Activated naive CD4-positive, alpha-beta T cell treated with anti-CD3 and anti-CD28 coated beads for 36 hours (primary cell): ENCODE measurements at regions not wholly inside any gene's neighbourhood (a gene's known extent, or its start where the extent isn't known, plus 50 kb on each side); places are given as distances from the start of the nearest gene placed in this dataset.

Source experiments
- CTCF ChIA-PET: fragments of 350-600 bp; sonication (Branson Sonifier 250); formaldehyde crosslinking; loops from one replicate; lab custom pipeline; 2021; ENCODE audit warnings: antibody characterized with exemption; lab: Charles Lee
- DNase-seq: peaks from one replicate; pipeline ENCODE4 v3.0.0-alpha.2; 2020
- H3K27ac Mint-ChIP-seq: one replicate; pipeline ENCODE4 v1.8.0; 2021; ENCODE audit warnings: mild to moderate bottlenecking, mixed read lengths
- H3K27me3 Mint-ChIP-seq: one replicate; pipeline ENCODE4 v1.8.0; 2021; ENCODE audit warnings: low read depth, mixed read lengths
- H3K36me3 Mint-ChIP-seq: one replicate; pipeline ENCODE4 v1.8.0; 2021; ENCODE audit warnings: low read depth, mixed read lengths
- H3K4me1 Mint-ChIP-seq: one replicate; pipeline ENCODE4 v1.8.0; 2021; ENCODE audit warnings: low read depth, mixed read lengths
- H3K4me3 Mint-ChIP-seq: one replicate; pipeline ENCODE4 v1.8.0; 2021; ENCODE audit warnings: mild to moderate bottlenecking, moderate library complexity, mixed read lengths
- H3K9me3 Mint-ChIP-seq: one replicate; pipeline ENCODE4 v1.8.0; 2021; ENCODE audit warnings: mixed read lengths
- intact Hi-C: fragments of 100-400 bp; cut with micrococcal nuclease; formaldehyde crosslinking; loops from one replicate; pipeline ENCODE4 v1.15.1; 2023

GRCh38 chr13:107099661-107100060, 531.7 kb upstream of the ARGLU1 start:
- H3K36me3 Mint-ChIP-seq: no peaks in the 10 kb centered on the region
- no peak overlapping the region for H3K27ac Mint-ChIP-seq
- H3K9me3 Mint-ChIP-seq: no peaks in the 10 kb centered on the region
- intact Hi-C loops: no loop called here
- H3K4me3 Mint-ChIP-seq: no peak overlapping the region
- H3K4me1 Mint-ChIP-seq: no peaks in the 10 kb centered on the region
- H3K27me3 Mint-ChIP-seq: no peaks in the 10 kb centered on the region
- no peak for DNase-seq
- CTCF ChIA-PET: interaction anchor here (0.7 kb wide), 1 partner anchor 18 kb away, joined by 3 read pairs; no protein-coding TSS in a partner anchor

- no peaks in the 10 kb centered on the region for H3K9me3 Mint-ChIP-seq
- CTCF ChIA-PET: no interaction called here
- H3K4me3 Mint-ChIP-seq: no peak overlapping the region
- no peaks in the 10 kb centered on the region for H3K4me1 Mint-ChIP-seq
- no peaks in the 10 kb centered on the region for H3K36me3 Mint-ChIP-seq
- DNase-seq: no peak
- no peaks in the 10 kb centered on the region for H3K27me3 Mint-ChIP-seq
- H3K27ac Mint-ChIP-seq: no peak overlapping the region
- intact Hi-C loops: no loop called here
These were observed 530.0 kb upstream of the ARGLU1 start for GRCh38 chr13:107097916-107098315.

GRCh38 chr13:107095876-107096275, 527.9 kb upstream of the ARGLU1 start:
- no peak for DNase-seq
- no peak overlapping the region for H3K4me3 Mint-ChIP-seq
- H3K36me3 Mint-ChIP-seq: no peaks in the 10 kb centered on the region
- no peaks in the 10 kb centered on the region for H3K27me3 Mint-ChIP-seq
- H3K9me3 Mint-ChIP-seq: no peaks in the 10 kb centered on the region
- H3K27ac Mint-ChIP-seq: no peak overlapping the region
- H3K4me1 Mint-ChIP-seq: no peaks in the 10 kb centered on the region
- intact Hi-C loops: no loop called here
- CTCF ChIA-PET: no interaction called here

GRCh38 chr13:107091861-107092260, 523.9 kb upstream of the ARGLU1 start:
- Mint-ChIP-seq H3K4me3 (no peak overlapping the region), H3K9me3 (no peaks in the 10 kb centered on the region), H3K27ac (no peak overlapping the region), H3K4me1 (no peaks in the 10 kb centered on the region), H3K27me3 (no peaks in the 10 kb centered on the region), H3K36me3 (no peaks in the 10 kb centered on the region)
- no peak for DNase-seq
- CTCF ChIA-PET: no interaction called here
- intact Hi-C loops: no loop called here

- Mint-ChIP-seq H3K27me3 (no peaks in the 10 kb centered on the region), H3K36me3 (no peaks in the 10 kb centered on the region), H3K4me3 (no peak overlapping the region), H3K4me1 (no peaks in the 10 kb centered on the region), H3K27ac (no peak overlapping the region), H3K9me3 (no peaks in the 10 kb centered on the region)
- CTCF ChIA-PET: no interaction called here
- DNase-seq: no peak
- intact Hi-C loops: no loop called here
These were observed 523.5 kb upstream of the ARGLU1 start for GRCh38 chr13:107091428-107091827.

- intact Hi-C loops: no loop called here
- no peak for DNase-seq
- no peak overlapping the region for H3K27ac Mint-ChIP-seq
- no peaks in the 10 kb centered on the region for H3K4me1 Mint-ChIP-seq
- H3K4me3 Mint-ChIP-seq: no peak overlapping the region
- H3K27me3 Mint-ChIP-seq: no peaks in the 10 kb centered on the region
- H3K9me3 Mint-ChIP-seq: peaks cover 7% of the 10 kb centered on the region
- CTCF ChIA-PET: no interaction called here
- H3K36me3 Mint-ChIP-seq: no peaks in the 10 kb centered on the region
These were observed 520.1 kb upstream of the ARGLU1 start for GRCh38 chr13:107088061-107088460.

- Mint-ChIP-seq H3K36me3 (no peaks in the 10 kb centered on the region), H3K4me3 (no peak overlapping the region), H3K4me1 (no peaks in the 10 kb centered on the region), H3K9me3 (peaks cover 11% of the 10 kb centered on the region), H3K27ac (no peak overlapping the region), H3K27me3 (no peaks in the 10 kb centered on the region)
- no peak for DNase-seq
- intact Hi-C loops: no loop called here
- CTCF ChIA-PET: no interaction called here
These were observed 511.6 kb upstream of the ARGLU1 start for GRCh38 chr13:107079423-107080049.

- DNase-seq: no peak
- CTCF ChIA-PET: no interaction called here
- H3K4me3 Mint-ChIP-seq: no peak overlapping the region
- H3K27ac Mint-ChIP-seq: no peak overlapping the region
- intact Hi-C loops: no loop called here
- no peaks in the 10 kb centered on the region for H3K36me3 Mint-ChIP-seq
- no peaks in the 10 kb centered on the region for H3K4me1 Mint-ChIP-seq
- H3K9me3 Mint-ChIP-seq: peaks cover 9% of the 10 kb centered on the region
- no peaks in the 10 kb centered on the region for H3K27me3 Mint-ChIP-seq
These were observed 510.4 kb upstream of the ARGLU1 start for GRCh38 chr13:107078229-107078765.

- Mint-ChIP-seq H3K27ac (no peak overlapping the region), H3K9me3 (peaks cover 6% of the 10 kb centered on the region), H3K27me3 (no peaks in the 10 kb centered on the region), H3K4me1 (no peaks in the 10 kb centered on the region), H3K36me3 (no peaks in the 10 kb centered on the region), H3K4me3 (no peak overlapping the region)
- intact Hi-C loops: no loop called here
- DNase-seq: no peak
- CTCF ChIA-PET: interaction anchor here (1.2 kb wide), 1 partner anchor 9 kb away, joined by 3 read pairs; no protein-coding TSS in a partner anchor
These were observed 508.9 kb upstream of the ARGLU1 start for GRCh38 chr13:107076801-107077200.

GRCh38 chr13:107075576-107075975, 507.6 kb upstream of the ARGLU1 start:
- intact Hi-C loops: no loop called here
- H3K4me3 Mint-ChIP-seq: no peak overlapping the region
- CTCF ChIA-PET: no interaction called here

GRCh38 chr13:107070792-107071191, 502.9 kb upstream of the ARGLU1 start:
- no peaks in the 10 kb centered on the region for H3K36me3 Mint-ChIP-seq
- intact Hi-C loops: no loop called here
- peaks cover 5% of the 10 kb centered on the region for H3K9me3 Mint-ChIP-seq
- no peak overlapping the region for H3K4me3 Mint-ChIP-seq
- no peak for DNase-seq
- CTCF ChIA-PET: no interaction called here
- H3K4me1 Mint-ChIP-seq: no peaks in the 10 kb centered on the region
- H3K27me3 Mint-ChIP-seq: no peaks in the 10 kb centered on the region
- H3K27ac Mint-ChIP-seq: no peak overlapping the region

More at GRCh38 chr13:107075576-107075975, 507.6 kb upstream of the ARGLU1 start:
- DNase-seq: no peak
- Mint-ChIP-seq H3K27ac (no peak overlapping the region), H3K9me3 (peaks cover 6% of the 10 kb centered on the region), H3K4me1 (no peaks in the 10 kb centered on the region), H3K27me3 (no peaks in the 10 kb centered on the region), H3K36me3 (no peaks in the 10 kb centered on the region)

- Mint-ChIP-seq H3K9me3 (no peaks in the 10 kb centered on the region), H3K36me3 (no peaks in the 10 kb centered on the region), H3K4me3 (no peak overlapping the region), H3K27ac (no peak overlapping the region), H3K4me1 (no peaks in the 10 kb centered on the region), H3K27me3 (no peaks in the 10 kb centered on the region)
- CTCF ChIA-PET: no interaction called here
- intact Hi-C loops: no loop called here
- DNase-seq: no peak
These were observed 501.3 kb upstream of the ARGLU1 start for GRCh38 chr13:107069108-107069776.

GRCh38 chr13:107067381-107067780, 499.4 kb upstream of the ARGLU1 start:
- no peak overlapping the region for H3K4me3 Mint-ChIP-seq
- H3K9me3 Mint-ChIP-seq: no peaks in the 10 kb centered on the region
- no peak overlapping the region for H3K27ac Mint-ChIP-seq
- no peaks in the 10 kb centered on the region for H3K4me1 Mint-ChIP-seq
- intact Hi-C loops: no loop called here
- H3K27me3 Mint-ChIP-seq: no peaks in the 10 kb centered on the region
- no peak for DNase-seq
- CTCF ChIA-PET: interaction anchor here (1.4 kb wide), 1 partner anchor 10 kb away, joined by 3 read pairs; no protein-coding TSS in a partner anchor
- H3K36me3 Mint-ChIP-seq: no peaks in the 10 kb centered on the region
